ENCODE measurements at regions not wholly inside any gene's neighbourhood (a gene's known extent, or its start where the extent isn't known, plus 50 kb on each side); places are given as distances from the start of the nearest gene placed in this dataset.

- POLR2A ChIA-PET, result no interaction called here
Measured at GRCh38 chr2:236968101-236968879, 117.4 kb upstream of the COPS8 start.

More at GRCh38 chr2:236968101-236968879, 117.4 kb upstream of the COPS8 start:
- no peak overlapping the region for H2AFZ ChIP-seq (ENCODE audit: low read depth)
- no peak overlapping the region for H3K4me3 ChIP-seq (ENCODE audit: low read depth in 2 of 2, low read length in 1 of 2)
- H3K4me2 ChIP-seq, result no peak overlapping the region
- no peak overlapping the region for H3K27ac ChIP-seq (ENCODE audit: low read depth in 2 of 2, low read length in 1 of 2)
- H3K9me3 ChIP-seq, result no peaks in the 10 kb centered on the region
- H3K9me2 ChIP-seq, result no peaks in the 10 kb centered on the region
- WGBS (ENCODE audit: low lambda C conversion rate), result 41% methylated on average over 9 of the region's 10 CpGs
- H3K79me2 ChIP-seq (ENCODE audit: insufficient read depth), result no peaks in the 10 kb centered on the region
- no peak for TF ChIP-seq RCOR1 (IDR thresholded peaks at IDR 0.05; ENCODE audit: low read length)
- no peak for TF ChIP-seq REST (IDR thresholded peaks at IDR 0.05; ENCODE audit: low read depth, low read length)
- TF ChIP-seq TCF12 (IDR thresholded peaks at IDR 0.05), result no peak
- no peak for TF ChIP-seq EZH2phosphoT487 (IDR thresholded peaks at IDR 0.05; ENCODE audit: borderline replicate concordance, low read depth)
- TF ChIP-seq YY1 (IDR thresholded peaks at IDR 0.05; ENCODE audit: low read depth), result no peak
- no peak for TF ChIP-seq CTCF (IDR thresholded peaks at IDR 0.05)
- TF ChIP-seq MAX (IDR thresholded peaks at IDR 0.05; ENCODE audit: low read depth), result no peak
- no peak for TF ChIP-seq IRF3 (IDR thresholded peaks at IDR 0.05; ENCODE audit: low read depth, low read length)
- no peak for TF ChIP-seq USF1 (IDR thresholded peaks at IDR 0.05; ENCODE audit: borderline replicate concordance, low read depth)
- TF ChIP-seq POLR2AphosphoS5 (IDR thresholded peaks at IDR 0.05; ENCODE audit: low read depth, low read length), result no peak
- TF ChIP-seq MEF2A (IDR thresholded peaks at IDR 0.05; ENCODE audit: borderline replicate concordance, low read depth), result no peak
- TF ChIP-seq USF2 (IDR thresholded peaks at IDR 0.05; ENCODE audit: borderline replicate concordance, low read depth, low read length), result no peak
- no peak for TF ChIP-seq FOSL2 (IDR thresholded peaks at IDR 0.05; ENCODE audit: borderline replicate concordance, low read depth)
- no peak for TF ChIP-seq GATA2 (CRISPR knock-in tag; IDR thresholded peaks at IDR 0.05)
- no peak for TF ChIP-seq TEAD4 (IDR thresholded peaks at IDR 0.05; ENCODE audit: borderline replicate concordance, insufficient read depth)
- TF ChIP-seq MXI1 (IDR thresholded peaks at IDR 0.05; ENCODE audit: low read depth, low read length), result no peak
- TF ChIP-seq RAD21 (IDR thresholded peaks at IDR 0.05; ENCODE audit: low read length), result no peak
- TF ChIP-seq NFIC (IDR thresholded peaks at IDR 0.05; ENCODE audit: borderline replicate concordance), result no peak
- CTCF ChIA-PET, result no interaction called here
- no peaks in the 10 kb centered on the region for H3F3A ChIP-seq (replicated peaks; ENCODE audit: insufficient read depth)
- H3K9ac ChIP-seq, result no peak overlapping the region
- H4K20me1 ChIP-seq (ENCODE audit: insufficient read depth), result no peaks in the 10 kb centered on the region
- H3K27me3 ChIP-seq (ENCODE audit: insufficient read depth), result no peaks in the 10 kb centered on the region; the same call in 1 of the 2 replicates
- no peak for DNase-seq
- H3K36me3 ChIP-seq (replicated peaks in 1 of 2; ENCODE audit: control insufficient read depth in 1 of 2, insufficient read depth in 2 of 2, low read length in 1 of 2), result no peaks in the 10 kb centered on the region
- no peaks in the 10 kb centered on the region for H3K4me1 ChIP-seq (ENCODE audit: control insufficient read depth in 1 of 2, insufficient read depth in 2 of 2, low read depth in 1 of 2, low read length in 1 of 2)
